GM18520 (cell line): ENCODE measurements at regions not wholly inside any gene's neighbourhood (a gene's known extent, or its start where the extent isn't known, plus 50 kb on each side); places are given as distances from the start of the nearest gene placed in this dataset.
"Not testable (repeated sequence)": the region's sequence is repeated elsewhere in the genome, so short reads cannot be mapped to it uniquely, and the experiment has no call there.

Experiments
- ATAC-seq: cut with Tn5 transposase; IDR thresholded peaks from one replicate; pipeline ENCODE4 v1.9.1; 2021; ENCODE audit not compliant: unreplicated experiment

DNA sequence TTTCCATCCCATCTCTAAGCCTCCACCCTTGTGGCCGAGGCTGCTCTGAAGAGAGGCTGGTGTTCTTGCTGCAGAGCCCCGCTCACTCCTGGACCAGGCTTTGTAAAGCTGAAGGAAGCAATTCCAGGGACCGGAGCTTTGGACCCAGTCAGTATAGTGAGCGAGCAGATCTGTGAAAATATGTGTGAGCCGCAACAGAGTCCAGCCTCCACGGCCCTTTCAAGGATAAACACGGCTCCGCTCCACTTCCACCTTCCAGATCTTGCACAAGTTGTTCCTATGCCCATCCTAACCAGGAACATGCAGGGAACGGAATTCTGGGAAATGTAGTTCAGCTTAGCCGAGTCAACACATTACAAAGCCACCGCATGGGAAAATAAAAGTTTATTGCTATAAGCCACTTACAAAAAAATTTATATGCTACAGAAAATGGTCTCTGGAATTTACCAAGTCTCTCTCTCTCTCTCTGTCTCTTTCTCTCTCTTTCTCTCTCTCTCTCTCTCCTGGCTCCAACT is 151.7 kb upstream of the ZNF521 start:
- no peak for ATAC-seq

- ATAC-seq = no peak
Measured at GRCh38 chr18:25497151-25497794, 145.3 kb upstream of the ZNF521 start.

GRCh38 chr18:25496544-25496943 is 144.6 kb upstream of the ZNF521 start:
- no peak for ATAC-seq

DNA sequence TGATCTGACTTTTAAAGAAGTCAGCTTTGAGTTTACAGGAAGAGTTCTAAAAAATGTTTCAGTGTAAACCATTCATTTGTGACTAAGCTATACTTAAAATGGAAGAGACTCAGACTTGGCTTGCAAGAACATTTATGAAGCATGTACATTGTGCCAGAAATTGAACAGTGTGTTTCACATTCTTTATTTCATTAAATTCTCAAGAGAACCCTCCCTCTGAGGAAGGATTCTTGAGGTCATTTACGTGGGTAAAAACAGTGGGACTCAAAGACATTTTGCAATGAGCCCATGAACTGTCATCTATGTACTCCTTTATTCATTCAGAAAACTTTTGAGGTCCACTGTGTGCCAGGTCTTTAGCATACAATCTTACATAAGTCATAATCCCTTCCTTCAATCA is 143.6 kb upstream of the ZNF521 start:
- ATAC-seq = no peak

DNA sequence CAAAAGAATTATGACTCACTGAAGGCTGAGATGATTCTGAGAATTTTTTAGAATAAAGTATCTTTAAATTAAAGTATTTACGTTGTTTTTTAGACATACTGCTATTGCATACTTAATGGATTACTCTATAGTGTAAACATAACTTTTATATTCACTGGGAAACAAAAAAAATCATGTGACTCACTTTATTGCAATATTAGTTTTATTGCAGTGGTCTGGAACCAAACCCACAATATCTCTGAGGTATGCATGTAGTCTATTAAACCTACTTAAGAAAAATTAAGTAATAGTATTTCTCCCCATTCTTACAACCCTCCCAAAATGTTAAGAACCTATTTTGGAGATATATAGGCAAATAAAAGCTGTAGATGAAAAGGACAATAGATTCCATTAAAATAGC is 142.9 kb upstream of the ZNF521 start:
- ATAC-seq = no peak

GRCh38 chr18:25493401-25493800 is 141.4 kb upstream of the ZNF521 start:
- ATAC-seq = no peak

GRCh38 chr18:25490316-25490715 is 138.3 kb upstream of the ZNF521 start:
- ATAC-seq = no peak

- ATAC-seq = no peak
Measured at GRCh38 chr18:25473008-25473407, 121.0 kb upstream of the ZNF521 start.

DNA sequence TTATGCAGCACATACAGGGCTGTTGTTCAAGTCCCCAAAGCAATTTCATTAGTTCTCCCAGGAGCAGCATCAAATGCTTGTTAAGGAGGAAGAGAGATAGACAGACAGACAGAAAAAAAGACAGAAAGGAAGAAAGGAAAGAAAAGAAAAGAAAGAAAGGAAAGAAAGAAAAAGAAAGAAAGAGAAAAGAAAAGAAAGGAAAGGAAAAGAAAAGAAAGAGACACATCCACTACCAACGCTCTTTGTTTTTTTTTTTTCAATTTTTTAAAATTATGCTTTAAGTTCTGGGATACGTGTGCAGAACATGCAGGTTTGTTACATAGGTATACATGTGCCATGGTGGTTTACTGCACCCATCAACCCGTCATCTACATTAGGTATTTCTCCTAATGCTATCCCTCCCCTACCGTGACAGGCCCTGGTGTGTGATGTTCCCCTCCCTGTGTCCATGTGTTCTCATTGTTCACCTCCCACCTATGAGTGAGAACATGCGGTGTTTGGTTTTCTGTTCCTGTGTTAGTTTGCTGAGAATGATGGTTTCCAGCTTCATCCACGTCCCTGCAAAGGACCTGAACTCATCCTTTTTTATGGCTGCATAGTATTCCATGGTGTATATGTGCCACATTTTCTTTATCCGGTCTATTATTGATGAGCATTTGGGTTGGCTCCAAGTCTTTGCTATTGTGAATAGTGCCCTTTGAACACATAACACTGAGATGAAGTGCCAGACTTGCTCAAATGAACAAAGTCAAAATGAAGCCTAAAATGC is 119.0 kb upstream of the ZNF521 start:
- not testable (repeated sequence) for ATAC-seq

DNA sequence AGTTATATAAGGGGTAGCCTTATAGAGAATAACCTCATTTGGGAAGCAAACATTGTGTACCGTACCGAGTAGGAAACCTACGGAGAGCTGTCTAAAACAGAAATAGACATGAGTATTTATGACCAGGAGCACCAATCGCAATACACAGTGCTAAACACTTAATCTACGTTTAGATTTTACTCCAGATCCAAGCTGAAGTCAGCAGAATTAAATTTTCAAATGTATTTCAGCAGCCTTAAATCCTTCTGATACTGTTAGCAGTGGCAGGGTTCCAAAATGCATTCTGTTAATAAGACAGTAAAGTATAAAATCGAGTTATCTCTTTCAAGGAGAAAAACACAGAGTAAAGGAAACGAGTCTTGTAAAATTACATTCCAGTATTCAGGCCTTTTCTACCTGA is 118.1 kb upstream of the ZNF521 start:
- ATAC-seq = no peak

DNA sequence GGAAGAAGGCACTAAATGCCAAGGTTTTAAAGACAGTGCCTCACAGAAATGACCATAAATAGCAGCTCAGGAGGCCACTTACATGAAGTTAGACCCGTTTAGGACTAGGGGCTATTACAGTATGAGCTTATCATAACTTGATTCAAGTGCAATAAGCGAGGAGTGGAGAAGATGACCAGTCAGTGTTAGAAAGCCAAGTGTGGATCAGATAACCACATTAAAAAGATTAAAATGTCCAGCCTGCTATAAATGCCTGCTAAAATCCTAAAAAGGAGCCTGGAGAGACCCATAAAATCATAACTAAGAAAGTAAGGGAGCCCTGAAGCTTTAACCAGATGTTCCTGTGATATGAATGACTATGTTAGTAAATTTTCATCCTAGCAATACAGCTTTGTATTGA is 117.5 kb upstream of the ZNF521 start:
- ATAC-seq = no peak

GRCh38 chr18:25467226-25467987 is 115.4 kb upstream of the ZNF521 start:
- no peak for ATAC-seq

DNA sequence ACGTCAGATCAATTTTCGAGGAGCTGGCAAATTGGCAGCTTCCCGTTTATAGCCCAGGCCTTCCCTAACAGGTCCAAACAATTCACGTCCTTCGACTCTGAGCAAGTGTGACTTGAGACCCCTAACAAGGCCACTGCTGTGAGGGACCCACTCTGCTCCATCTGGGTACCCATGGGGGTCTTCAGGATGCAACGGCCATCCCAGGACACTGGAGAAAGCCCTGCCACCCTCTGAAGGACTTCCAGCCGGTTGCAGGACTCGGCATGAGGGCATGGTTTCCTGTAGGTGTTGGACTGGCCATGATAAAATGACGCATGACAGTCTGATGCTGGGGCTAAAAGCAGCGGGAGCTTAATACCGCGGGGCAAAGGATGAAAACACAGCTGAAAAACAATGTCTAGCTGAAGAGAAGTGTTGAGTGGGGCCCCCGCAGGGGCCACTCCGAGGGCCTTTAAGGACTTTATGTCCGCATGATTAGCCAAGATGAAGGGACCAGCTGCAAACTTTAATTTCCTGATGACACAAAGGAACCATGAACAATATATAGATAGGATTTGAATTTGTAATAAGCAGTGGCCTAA is 113.3 kb upstream of the ZNF521 start:
- ATAC-seq = no peak

DNA sequence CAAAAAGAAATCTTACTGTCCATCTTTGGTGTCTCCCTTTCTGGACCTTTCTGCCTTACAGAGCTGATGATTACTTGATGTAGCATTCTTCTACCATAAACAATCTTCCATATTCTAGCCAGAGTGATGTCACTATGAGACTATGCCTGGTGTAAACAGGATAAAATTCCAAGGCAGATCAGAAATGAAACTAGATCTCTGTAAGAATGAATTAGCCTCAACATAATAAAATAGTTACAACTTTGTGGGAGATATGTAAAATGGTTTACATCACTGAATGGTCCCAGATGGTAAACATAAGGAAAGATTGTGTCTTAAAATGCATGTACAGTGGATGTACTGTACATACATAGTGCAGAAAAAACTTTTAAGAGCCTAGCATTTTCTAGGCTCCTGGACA is 112.3 kb upstream of the ZNF521 start:
- no peak for ATAC-seq

DNA sequence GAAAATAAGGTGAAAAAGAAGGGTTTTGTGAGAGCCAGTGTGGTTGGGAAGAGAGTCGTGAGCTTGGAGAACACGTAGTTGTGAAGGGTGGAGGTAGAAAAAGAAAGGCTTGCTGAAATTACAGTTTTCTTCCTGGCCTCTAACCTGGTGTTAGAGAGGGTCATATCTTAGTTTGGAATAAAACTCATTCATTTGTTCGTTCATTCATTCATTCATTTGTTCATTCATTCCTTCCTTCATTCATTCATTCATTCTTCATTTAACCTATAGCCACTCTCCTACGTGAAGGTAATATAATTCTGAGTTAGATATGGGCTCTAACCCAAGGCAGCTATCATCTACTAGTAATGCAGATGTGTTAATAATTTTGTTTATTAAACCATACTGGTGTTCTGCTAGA is 111.8 kb upstream of the ZNF521 start:
- ATAC-seq = no peak

- no peak for ATAC-seq
Measured at GRCh38 chr18:25459814-25460213, 107.8 kb upstream of the ZNF521 start.

DNA sequence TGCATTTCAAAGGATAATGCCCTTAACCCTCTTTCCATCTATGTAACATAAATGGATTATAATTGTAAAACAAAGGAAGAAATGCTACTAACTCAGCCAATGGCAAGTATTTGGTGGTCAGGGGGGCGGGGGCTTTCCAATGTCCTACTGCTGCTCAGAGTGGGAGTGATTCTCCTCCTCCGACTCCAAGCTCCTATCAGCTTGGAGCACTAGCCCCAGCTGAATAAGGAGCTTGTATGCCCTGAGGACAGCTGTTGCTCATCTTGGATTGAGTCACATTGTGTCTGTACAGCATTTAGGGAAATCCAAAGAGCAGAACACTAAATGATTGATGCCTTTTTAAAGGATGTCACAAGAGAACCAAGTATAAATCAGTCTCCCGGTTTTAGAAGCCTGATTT is 105.6 kb upstream of the ZNF521 start:
- ATAC-seq = no peak

DNA sequence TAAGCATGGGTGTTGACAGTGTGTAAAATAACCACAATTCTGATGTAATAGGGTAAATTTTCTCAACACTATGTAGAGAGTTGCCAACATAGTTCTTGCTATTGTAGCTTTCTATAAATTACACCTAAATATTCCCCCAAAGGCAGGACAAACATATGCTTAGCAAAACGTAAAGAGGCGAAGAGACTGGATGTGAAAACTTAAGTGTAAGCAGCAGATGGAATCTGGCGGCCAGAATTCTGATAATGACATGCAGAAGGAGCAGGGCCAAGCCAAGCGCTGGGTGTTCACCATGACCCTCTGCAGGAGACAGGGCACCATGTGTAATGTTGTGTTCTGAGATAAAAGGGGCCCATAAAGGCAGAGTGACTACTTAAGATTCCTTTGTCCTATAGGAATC is 105.2 kb upstream of the ZNF521 start:
- ATAC-seq = no peak

DNA sequence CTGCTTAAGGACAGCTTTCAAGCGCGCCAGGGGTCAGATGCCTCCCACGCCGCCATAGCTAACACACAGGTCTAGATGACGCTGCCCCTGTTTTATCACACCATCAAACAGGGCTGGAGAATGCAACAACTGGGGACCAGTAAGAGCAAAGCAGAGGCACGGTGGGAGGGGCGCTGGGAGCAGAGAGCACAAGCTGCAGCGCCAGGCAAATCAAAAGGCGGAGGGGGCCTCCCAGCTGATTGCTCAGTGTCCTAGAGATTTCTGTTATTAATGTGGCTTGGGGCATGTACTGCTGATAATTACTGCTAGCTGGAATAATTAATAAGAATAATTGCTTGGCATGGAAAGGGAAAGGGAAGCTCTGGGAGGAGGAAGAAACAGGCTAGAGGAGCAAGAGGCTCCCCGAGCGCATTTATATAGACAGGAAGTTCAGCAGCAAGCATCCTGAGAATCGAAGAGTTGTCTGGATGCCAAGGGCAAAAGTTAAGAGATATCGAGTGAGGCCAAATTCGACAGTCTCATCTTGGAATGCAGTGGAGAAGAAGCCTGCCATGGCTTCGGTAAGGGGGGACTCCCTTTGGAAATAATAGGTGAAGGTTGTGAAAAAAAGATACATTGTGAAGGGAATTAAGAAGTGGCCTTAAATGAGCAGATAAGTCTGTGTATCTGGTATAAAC is 104.5 kb upstream of the ZNF521 start:
- no peak for ATAC-seq

DNA sequence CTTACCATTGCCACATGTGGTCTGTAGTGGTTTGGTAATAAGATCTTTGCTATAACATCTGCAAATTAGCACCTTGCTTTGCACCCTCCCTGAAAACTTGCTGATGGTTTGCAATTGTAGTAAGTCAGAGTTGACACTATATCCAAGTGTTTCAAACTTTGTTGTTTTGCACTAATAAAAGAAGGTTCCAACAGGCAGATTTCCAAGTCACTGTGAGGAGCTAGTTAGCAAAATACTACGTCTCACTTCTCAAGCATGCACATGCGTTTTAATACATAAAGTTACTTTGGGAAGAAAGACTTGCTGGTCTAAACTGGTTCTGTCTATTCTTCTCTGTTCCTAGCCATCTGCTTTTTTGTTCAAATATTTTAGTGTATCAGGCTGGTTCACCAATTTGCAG is 103.7 kb upstream of the ZNF521 start:
- ATAC-seq = no peak

- no peak for ATAC-seq
Measured at GRCh38 chr18:25455159-25455558, 103.2 kb upstream of the ZNF521 start.
